B cell (primary cell): ENCODE measurements at regions not wholly inside any gene's neighbourhood (a gene's known extent, or its start where the extent isn't known, plus 50 kb on each side); places are given as distances from the start of the nearest gene placed in this dataset.
"Not testable (repeated sequence)": the region's sequence is repeated elsewhere in the genome, so short reads cannot be mapped to it uniquely, and the experiment has no call there.

ENCODE experiments used
- ATAC-seq: fragments of 200-7000 bp; cut with Tn5 transposase; one replicate; pipeline ENCODE4 v1.10.0; 2021; ENCODE audit warnings: low read depth, mild to moderate bottlenecking, moderate number of reproducible peaks, moderate library complexity
- CTCF ChIA-PET: fragments of 350-600 bp; sonication (Branson Sonifier 250); formaldehyde crosslinking; loops from one replicate; lab custom pipeline; 2021; ENCODE audit warnings: antibody characterized with exemption, inconsistent platforms; lab: Charles Lee
- POLR2A ChIA-PET: fragments of 350-600 bp; sonication (Branson Sonifier 250); formaldehyde crosslinking; loops from one replicate; lab custom pipeline; 2021; ENCODE audit warnings: antibody characterized with exemption; lab: Charles Lee
- DNase-seq: peaks from one replicate; pipeline ENCODE4 v3.0.0; 2013
- H2AFZ ChIP-seq: 2 replicates; pipeline ENCODE4 v1.6.1; 2012; ENCODE audit warnings: mild to moderate bottlenecking, low read depth, low read length; ENCODE audit not compliant: insufficient read depth, poor library complexity, severe bottlenecking
- H3K27ac ChIP-seq, 2 donors: 1 replicate in 1 of 2; 2 replicates in 1 of 2; pipeline ENCODE4 v1.5.1; 2012 to 2013; ENCODE audit warnings: low read length in 2 of 2, mild to moderate bottlenecking in 2 of 2, moderate library complexity in 1 of 2
- H3K27me3 ChIP-seq, 4 experiments: fragments of 200-600 bp in 1 of 4; sonication (generic) in 1 of 4; replicated peaks in 1 of 4; 1 replicate in 2 of 4; 2 replicates in 2 of 4; pipeline versions ENCODE4 v1.6.1 to v1.7.0; 2013 to 2016; ENCODE audit warnings: low read length in 3 of 4, mild to moderate bottlenecking in 2 of 4, mixed read lengths in 1 of 4, moderate library complexity in 1 of 4; ENCODE audit not compliant: insufficient read depth in 4 of 4, control insufficient read depth in 3 of 4; ENCODE audit errors: control extremely low read depth in 1 of 4
- H3K36me3 ChIP-seq, 2 experiments: replicated peaks in 1 of 2; 1 replicate in 1 of 2; 2 replicates in 1 of 2; pipeline versions ENCODE4 v1.6.1 to v1.7.1; 2013; ENCODE audit warnings: low read length in 1 of 2; ENCODE audit not compliant: insufficient read depth in 2 of 2, control insufficient read depth in 1 of 2; ENCODE audit errors: control extremely low read depth in 1 of 2, extremely low read depth in 1 of 2
- H3K4me1 ChIP-seq, 2 donors: fragments of 200-600 bp in 1 of 2; sonication (generic) in 1 of 2; 1 replicate in 1 of 2; 2 replicates in 1 of 2; pipeline versions ENCODE4 v1.5.1 to v1.6.1; 2013 to 2017; ENCODE audit warnings: low read length in 2 of 2; ENCODE audit not compliant: control insufficient read depth in 2 of 2, insufficient read depth in 2 of 2
- H3K4me2 ChIP-seq: replicated peaks from 2 replicates; pipeline ENCODE3; 2012; ENCODE audit warnings: mild to moderate bottlenecking, low read depth, low read length; ENCODE audit not compliant: poor library complexity, severe bottlenecking
- H3K4me3 ChIP-seq, 5 experiments: fragments of 200-600 bp in 1 of 5; sonication (generic) in 1 of 5; 1 replicate in 3 of 5; 2 replicates in 2 of 5; pipeline versions ENCODE4 v1.5.1 to v1.7.0; 2011 to 2016; ENCODE audit warnings: low read length in 4 of 5, mild to moderate bottlenecking in 4 of 5, low read depth in 2 of 5, control low read depth in 1 of 5, moderate library complexity in 1 of 5; ENCODE audit not compliant: insufficient read depth in 1 of 5; ENCODE audit errors: control extremely low read depth in 1 of 5, extremely low read depth in 1 of 5
- H3K79me2 ChIP-seq: fragments of 200-600 bp; sonication (generic); one replicate; pipeline ENCODE4 v1.6.0; 2016; ENCODE audit warnings: low read length; ENCODE audit not compliant: control insufficient read depth, insufficient read depth
- H3K9ac ChIP-seq: fragments of 200-600 bp; sonication (generic); 2 replicates; pipeline ENCODE4 v1.6.1; 2017; ENCODE audit warnings: mild to moderate bottlenecking, low read length, moderate library complexity
- H3K9me3 ChIP-seq, 3 donors: one replicate each; pipeline versions ENCODE4 v1.6.1 to v1.7.1; 2013; ENCODE audit warnings: low read length in 2 of 3; ENCODE audit not compliant: control insufficient read depth in 2 of 3, insufficient read depth in 1 of 3; ENCODE audit errors: control extremely low read depth in 1 of 3
- H4K20me1 ChIP-seq: 2 replicates; pipeline ENCODE4 v1.6.0; 2012; ENCODE audit warnings: mild to moderate bottlenecking, low read length; ENCODE audit not compliant: insufficient read depth, control insufficient read depth, poor library complexity, severe bottlenecking
- H3K27ac Mint-ChIP-seq: one replicate; pipeline ENCODE4 v1.8.0; 2021; ENCODE audit warnings: mixed read lengths
- H3K27me3 Mint-ChIP-seq: one replicate; pipeline ENCODE4 v1.8.0; 2021; ENCODE audit warnings: mixed read lengths
- H3K4me1 Mint-ChIP-seq: one replicate; pipeline ENCODE4 v1.8.0; 2021; ENCODE audit warnings: mixed read lengths
- H3K4me3 Mint-ChIP-seq: one replicate; pipeline ENCODE4 v1.8.0; 2021; ENCODE audit warnings: mixed read lengths
- H3K9me3 Mint-ChIP-seq: one replicate; pipeline ENCODE4 v1.8.0; 2022; ENCODE audit warnings: mixed read lengths; ENCODE audit not compliant: insufficient read depth
- EZH2 ChIP-seq: IDR thresholded peaks from 2 replicates; pipeline ENCODE4 v1.6.1; 2012; ENCODE audit warnings: borderline replicate concordance, low read depth, mild to moderate bottlenecking, moderate library complexity, low read length; ENCODE audit not compliant: insufficient read depth, poor library complexity, severe bottlenecking
- whole genome bisulfite sequencing: methylation state at CpG from one replicate; pipeline ENCODE4 v1.1.5; 2013; ENCODE audit warnings: missing lambda C conversion rate; ENCODE audit not compliant: insufficient coverage; 5-methylcytosine and 5-hydroxymethylcytosine counted together
- intact Hi-C: fragments of 100-400 bp; cut with micrococcal nuclease; formaldehyde crosslinking; loops from one replicate; pipeline ENCODE4 v1.10.0; 2022
- TF ChIP-seq, protein P1 (sequence below): fragments of 200-600 bp; IDR thresholded peaks from one replicate; pipeline ENCODE4 v1.8.0; 2022; ENCODE audit warnings: antibody characterized with exemption, mild to moderate bottlenecking

DNA sequence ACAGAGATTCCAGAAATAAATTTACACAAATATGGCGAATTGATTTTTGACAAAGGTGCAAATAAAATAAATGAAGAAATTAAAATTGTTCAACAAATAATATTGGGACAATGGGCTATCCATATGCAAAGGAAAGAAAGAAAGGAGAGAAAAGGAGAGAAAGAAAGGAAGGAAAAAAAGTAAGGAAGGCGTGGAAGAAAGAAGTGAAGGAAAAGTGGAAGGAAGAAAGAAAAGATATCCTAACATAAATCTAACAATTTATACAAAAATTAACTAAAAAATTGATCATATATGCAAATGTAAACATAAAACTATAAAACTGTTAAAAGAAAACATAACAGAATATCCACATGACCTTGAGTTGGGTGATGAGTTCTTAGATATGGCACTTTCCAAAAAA is 78.7 kb upstream of the ZNF184 start:
- no peak overlapping the region for H3K4me2 ChIP-seq
- CTCF ChIA-PET: no interaction called here
- POLR2A ChIA-PET: no interaction called here
- no peak overlapping the region for H3K27ac Mint-ChIP-seq
- H3K27ac ChIP-seq: no peak overlapping the region
- DNase-seq (no peak), ATAC-seq (no peak)
- no peak overlapping the region for H3K4me3 ChIP-seq
- intact Hi-C loops: loop anchor here (5.0 kb wide), 2 partner anchors 116 to 259 kb away; no protein-coding TSS in a partner anchor
- peaks cover 9% of the 10 kb centered on the region for H3K9me3 Mint-ChIP-seq
- peaks cover 3 to 14% of the 10 kb centered on the region in 2 donors for H3K4me1 ChIP-seq
- no peaks in the 10 kb centered on the region for H3K79me2 ChIP-seq
- H3K36me3 ChIP-seq: no peaks in the 10 kb centered on the region
- H3K27me3 Mint-ChIP-seq: peaks cover 71% of the 10 kb centered on the region
- H2AFZ ChIP-seq: no peak overlapping the region
- no CpG with 5 or more reads among the region's 2 CpGs for WGBS
- H3K4me3 Mint-ChIP-seq: no peak overlapping the region
- TF ChIP-seq, protein P1, sequence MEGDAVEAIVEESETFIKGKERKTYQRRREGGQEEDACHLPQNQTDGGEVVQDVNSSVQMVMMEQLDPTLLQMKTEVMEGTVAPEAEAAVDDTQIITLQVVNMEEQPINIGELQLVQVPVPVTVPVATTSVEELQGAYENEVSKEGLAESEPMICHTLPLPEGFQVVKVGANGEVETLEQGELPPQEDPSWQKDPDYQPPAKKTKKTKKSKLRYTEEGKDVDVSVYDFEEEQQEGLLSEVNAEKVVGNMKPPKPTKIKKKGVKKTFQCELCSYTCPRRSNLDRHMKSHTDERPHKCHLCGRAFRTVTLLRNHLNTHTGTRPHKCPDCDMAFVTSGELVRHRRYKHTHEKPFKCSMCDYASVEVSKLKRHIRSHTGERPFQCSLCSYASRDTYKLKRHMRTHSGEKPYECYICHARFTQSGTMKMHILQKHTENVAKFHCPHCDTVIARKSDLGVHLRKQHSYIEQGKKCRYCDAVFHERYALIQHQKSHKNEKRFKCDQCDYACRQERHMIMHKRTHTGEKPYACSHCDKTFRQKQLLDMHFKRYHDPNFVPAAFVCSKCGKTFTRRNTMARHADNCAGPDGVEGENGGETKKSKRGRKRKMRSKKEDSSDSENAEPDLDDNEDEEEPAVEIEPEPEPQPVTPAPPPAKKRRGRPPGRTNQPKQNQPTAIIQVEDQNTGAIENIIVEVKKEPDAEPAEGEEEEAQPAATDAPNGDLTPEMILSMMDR: no peak
- TF ChIP-seq EZH2: no peak
- H3K9me3 ChIP-seq: peaks cover 7 to 31% (median 7%) of the 10 kb centered on the region in 3 donors
- no peak overlapping the region for H3K9ac ChIP-seq
- H3K4me1 Mint-ChIP-seq: peaks cover 7% of the 10 kb centered on the region
- no peaks in the 10 kb centered on the region for H4K20me1 ChIP-seq
- peaks cover 1 to 63% (median 55%) of the 10 kb centered on the region in 4 experiments for H3K27me3 ChIP-seq

DNA sequence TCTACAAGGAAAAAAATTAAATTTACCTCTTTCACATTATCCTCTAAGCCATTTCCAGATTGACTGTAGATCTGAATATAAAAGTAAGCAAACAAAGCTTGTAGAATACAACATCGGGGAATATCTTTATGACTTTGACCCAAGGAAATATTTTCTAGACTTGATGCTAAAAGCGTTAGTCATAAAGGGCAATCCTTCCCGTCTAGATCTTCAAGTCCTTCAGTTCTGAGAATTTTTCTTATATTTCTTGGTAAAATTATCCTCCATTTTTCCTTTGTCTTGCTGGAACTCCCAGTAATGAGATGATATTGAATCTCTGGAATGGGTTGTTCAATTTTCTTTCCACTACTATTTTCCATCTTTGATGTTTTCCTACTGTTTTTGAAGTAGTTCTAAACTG is 77.8 kb upstream of the ZNF184 start:
- Histone ChIP-seq H3K4me1 (peaks cover 3 to 14% of the 10 kb centered on the region in 2 donors), H2AFZ (no peak overlapping the region), H3K9ac (no peak overlapping the region), H3K27ac (no peak overlapping the region), H3K9me3 (peaks cover 7 to 32% (median 10%) of the 10 kb centered on the region in 3 donors), H3K36me3 (no peaks in the 10 kb centered on the region), H3K79me2 (no peaks in the 10 kb centered on the region), H4K20me1 (no peaks in the 10 kb centered on the region), H3K4me2 (no peak overlapping the region), H3K4me3 (no peak overlapping the region), H3K27me3 (peaks cover 0 to 64% (median 57%) of the 10 kb centered on the region in 4 experiments)
- ChIA-PET CTCF (no interaction called here), POLR2A (no interaction called here)
- DNase-seq (no peak), ATAC-seq (no peak)
- Mint-ChIP-seq H3K27me3 (peaks cover 74% of the 10 kb centered on the region), H3K9me3 (peaks cover 10% of the 10 kb centered on the region), H3K4me1 (peaks cover 8% of the 10 kb centered on the region), H3K27ac (no peak overlapping the region), H3K4me3 (no peak overlapping the region)
- intact Hi-C loops: loop anchor here (5.0 kb wide), 2 partner anchors 117 to 258 kb away; no protein-coding TSS in a partner anchor
- TF ChIP-seq, protein P1: no peak
- no peak for TF ChIP-seq EZH2
- WGBS: no CpG with 5 or more reads among the region's 3 CpGs

DNA sequence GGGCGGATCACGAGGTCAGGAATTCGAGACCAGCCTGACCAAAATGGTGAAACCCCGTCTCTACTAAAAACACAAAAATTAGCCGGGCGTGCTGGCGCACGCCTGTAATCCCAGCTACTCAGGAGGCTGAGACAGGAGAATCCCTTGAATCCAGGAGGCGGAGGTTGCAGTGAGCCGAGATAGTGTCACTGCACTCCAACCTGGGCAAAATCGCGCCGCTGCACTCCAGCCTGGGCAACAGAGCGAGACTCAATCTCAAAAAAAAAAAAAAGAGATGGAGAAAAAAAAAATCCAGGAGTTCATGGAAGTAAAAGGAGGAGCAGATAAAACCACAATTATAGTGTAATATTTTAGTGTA is 76.3 kb upstream of the ZNF184 start:
- Mint-ChIP-seq H3K4me1 (peaks cover 19% of the 10 kb centered on the region), H3K9me3 (peaks cover 14% of the 10 kb centered on the region), H3K27me3 (peaks cover 88% of the 10 kb centered on the region)
- H2AFZ ChIP-seq, H4K20me1 ChIP-seq, H3K27ac ChIP-seq, H3K4me3 Mint-ChIP-seq, H3K27ac Mint-ChIP-seq, H3K36me3 ChIP-seq, intact Hi-C loops, H3K4me2 ChIP-seq, CTCF ChIA-PET, H3K9ac ChIP-seq, DNase-seq, H3K79me2 ChIP-seq, H3K4me3 ChIP-seq, ATAC-seq, POLR2A ChIA-PET: not testable (repeated sequence)
- 88% methylated on average over 9 of the region's 14 CpGs for WGBS
- H3K9me3 ChIP-seq: peaks cover 7 to 37% (median 10%) of the 10 kb centered on the region in 3 donors
- H3K4me1 ChIP-seq: peaks cover 14 to 24% of the 10 kb centered on the region in 2 donors
- H3K27me3 ChIP-seq: peaks cover 0 to 71% (median 66%) of the 10 kb centered on the region in 4 experiments
